Body of pancreas (tissue), 4 donors: ENCODE measurements at regions not wholly inside any gene's neighbourhood (a gene's known extent, or its start where the extent isn't known, plus 50 kb on each side); places are given as distances from the start of the nearest gene placed in this dataset.

Experiments
- ATAC-seq: fragments of 150-250 bp; one replicate; pipeline ENCODE4 v1.9.1; 2016
- DNase-seq, 4 donors: peaks; one replicate each; pipeline ENCODE4 v3.0.0-alpha.2; 2019
- H3K27ac ChIP-seq, 4 donors: fragments of 200-600 bp; sonication (generic); 1 replicate in 3 of 4; 2 replicates in 1 of 4; pipeline versions ENCODE4 v1.5.1 to v1.6.1; 2016 to 2019; ENCODE audit warnings: mild to moderate bottlenecking in 1 of 4, mixed read lengths in 1 of 4, moderate library complexity in 1 of 4
- H3K27me3 ChIP-seq, 2 donors: fragments of 200-600 bp; sonication (generic); one replicate each; pipeline ENCODE4 v1.6.0; 2016; ENCODE audit warnings: mild to moderate bottlenecking in 1 of 2
- H3K36me3 ChIP-seq, 2 donors: fragments of 200-600 bp; sonication (generic); replicated peaks in 1 of 2; 2 replicates each; pipeline ENCODE4 v1.5.1; 2016; ENCODE audit warnings: low read depth in 2 of 2; ENCODE audit not compliant: insufficient read depth in 1 of 2
- H3K4me1 ChIP-seq: fragments of 200-600 bp; sonication (generic); one replicate; pipeline ENCODE4 v1.6.0; 2016
- H3K4me3 ChIP-seq, 2 donors: fragments of 200-600 bp; sonication (generic); 1 replicate in 1 of 2; 2 replicates in 1 of 2; pipeline ENCODE4 v1.5.1; 2016 to 2019
- H3K9me3 ChIP-seq, 3 donors: fragments of 200-600 bp; sonication (generic); 1 replicate in 2 of 3; 2 replicates in 1 of 3; pipeline ENCODE4 v1.5.1; 2016
- POLR2A ChIP-seq, 3 donors: fragments of 450-650 bp; IDR thresholded peaks; one replicate each; pipeline ENCODE4 v1.6.1; 2016; ENCODE audit warnings: antibody characterized with exemption in 3 of 3, mild to moderate bottlenecking in 2 of 3
- WGBS, 2 donors: methylation state at CpG; one replicate each; pipeline ENCODE4 v1.1.5; 2017; 5-methylcytosine and 5-hydroxymethylcytosine counted together
- intact Hi-C: fragments of 100-400 bp; cut with DNase I; formaldehyde crosslinking; loops from one replicate; pipeline ENCODE4 v1.15.1; 2023
- TF ChIP-seq, protein P1 (sequence below), 7 experiments: fragments of 450-650 bp in 4 of 7; fragments of 200-600 bp in 3 of 7; sonication (generic) in 3 of 7; IDR thresholded peaks; one replicate each; pipeline ENCODE4 v1.5.1; 2016 to 2019; ENCODE audit warnings: antibody characterized with exemption in 7 of 7

- Histone ChIP-seq H3K27ac (no peak overlapping the region), H3K36me3 (no peaks in the 10 kb centered on the region), H3K27me3 (no peaks in the 10 kb centered on the region), H3K9me3 (no peaks in the 10 kb centered on the region), H3K4me1 (peaks cover 30% of the 10 kb centered on the region), H3K4me3 (no peak overlapping the region)
- intact Hi-C loops, result no loop called here
- no peak for TF ChIP-seq POLR2A (IDR thresholded peaks at IDR 0.05)
- TF ChIP-seq, protein P1, sequence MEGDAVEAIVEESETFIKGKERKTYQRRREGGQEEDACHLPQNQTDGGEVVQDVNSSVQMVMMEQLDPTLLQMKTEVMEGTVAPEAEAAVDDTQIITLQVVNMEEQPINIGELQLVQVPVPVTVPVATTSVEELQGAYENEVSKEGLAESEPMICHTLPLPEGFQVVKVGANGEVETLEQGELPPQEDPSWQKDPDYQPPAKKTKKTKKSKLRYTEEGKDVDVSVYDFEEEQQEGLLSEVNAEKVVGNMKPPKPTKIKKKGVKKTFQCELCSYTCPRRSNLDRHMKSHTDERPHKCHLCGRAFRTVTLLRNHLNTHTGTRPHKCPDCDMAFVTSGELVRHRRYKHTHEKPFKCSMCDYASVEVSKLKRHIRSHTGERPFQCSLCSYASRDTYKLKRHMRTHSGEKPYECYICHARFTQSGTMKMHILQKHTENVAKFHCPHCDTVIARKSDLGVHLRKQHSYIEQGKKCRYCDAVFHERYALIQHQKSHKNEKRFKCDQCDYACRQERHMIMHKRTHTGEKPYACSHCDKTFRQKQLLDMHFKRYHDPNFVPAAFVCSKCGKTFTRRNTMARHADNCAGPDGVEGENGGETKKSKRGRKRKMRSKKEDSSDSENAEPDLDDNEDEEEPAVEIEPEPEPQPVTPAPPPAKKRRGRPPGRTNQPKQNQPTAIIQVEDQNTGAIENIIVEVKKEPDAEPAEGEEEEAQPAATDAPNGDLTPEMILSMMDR (IDR thresholded peaks at IDR 0.05), result no peak
- WGBS, 2 donors, result 80% methylated on average over 3 of the region's 3 CpGs
- no peak for ATAC-seq
- no peak for DNase-seq
These were observed 54.7 kb upstream of the NRIP1 start for GRCh38 chr21:15119486-15119885.

DNA sequence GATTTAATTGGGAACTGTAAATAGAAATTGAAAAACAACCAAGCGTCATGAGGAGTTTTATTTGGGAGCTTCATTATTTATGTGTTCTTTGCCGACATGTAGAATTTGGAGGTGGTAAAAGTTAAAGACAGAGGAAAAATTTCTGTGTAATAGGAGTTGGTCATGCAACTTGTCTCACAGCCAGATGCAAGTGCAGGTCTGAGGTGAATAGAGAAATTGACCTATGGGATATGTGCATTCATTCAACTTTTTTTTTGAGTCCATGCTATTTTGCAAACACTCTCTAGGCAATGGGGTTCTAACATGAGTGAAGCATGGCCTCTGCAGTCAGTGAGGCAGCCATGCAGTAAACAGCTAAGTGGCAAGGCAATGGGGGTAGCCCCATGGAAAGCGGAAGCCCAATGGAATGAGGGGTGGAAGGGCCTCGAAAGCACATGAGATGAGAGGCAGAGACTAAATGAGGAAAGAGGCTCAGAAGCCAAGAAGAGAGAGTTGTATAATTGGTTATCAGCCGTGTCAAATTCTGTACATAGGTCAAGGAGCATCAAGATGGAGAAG lies 56.4 kb upstream of the NRIP1 start:
- TF ChIP-seq POLR2A (IDR thresholded peaks at IDR 0.05), result no peak
- TF ChIP-seq, protein P1 (IDR thresholded peaks at IDR 0.05), result no peak
- ATAC-seq (no peak), DNase-seq (no peak)
- intact Hi-C loops, result no loop called here
- Histone ChIP-seq H3K9me3 (no peaks in the 10 kb centered on the region), H3K4me1 (peaks cover 30% of the 10 kb centered on the region), H3K36me3 (no peaks in the 10 kb centered on the region), H3K4me3 (no peak overlapping the region), H3K27ac (peak overlapping the region; percentile 83 to 94 (median 89)), H3K27me3 (no peaks in the 10 kb centered on the region)
- WGBS, 2 donors, result 67 to 73% methylated on average over 5 of the region's 5 CpGs

- Histone ChIP-seq H3K36me3 (no peaks in the 10 kb centered on the region), H3K4me1 (peaks cover 30% of the 10 kb centered on the region), H3K9me3 (no peaks in the 10 kb centered on the region), H3K4me3 (no peak overlapping the region), H3K27ac (peak overlapping the region; percentile 83 to 94 (median 89)), H3K27me3 (no peaks in the 10 kb centered on the region)
- intact Hi-C loops, result no loop called here
- WGBS, 2 donors, result 32 to 39% methylated on average over 3 of the region's 3 CpGs
- ATAC-seq (peak; percentile 95), DNase-seq (peak; percentile 76 to 89 (median 83))
- TF ChIP-seq POLR2A (IDR thresholded peaks at IDR 0.05), result peak in 2 of 3 donors; percentile 54 to 59
- TF ChIP-seq, protein P1 (IDR thresholded peaks at IDR 0.05), result no peak
These were observed 56.9 kb upstream of the NRIP1 start for GRCh38 chr21:15121655-15122120.

DNA sequence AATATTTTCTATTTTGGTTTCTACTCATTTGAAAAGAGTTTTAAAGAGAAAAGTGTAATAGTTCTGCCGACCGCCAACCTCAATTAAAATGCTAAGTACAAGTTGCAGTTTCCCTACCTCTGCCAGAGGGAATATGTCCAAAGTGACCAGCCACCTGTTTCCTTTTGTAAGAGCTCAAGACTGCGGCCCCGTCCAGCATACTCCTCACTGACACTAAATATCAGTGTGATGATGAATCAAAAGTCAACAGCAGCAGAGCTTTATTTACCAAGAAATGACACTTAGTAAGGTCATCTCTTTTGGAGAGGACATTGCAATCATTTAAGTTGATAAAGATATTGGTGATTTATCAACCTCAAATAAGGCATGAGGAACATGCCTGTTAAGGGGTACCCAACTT lies 57.4 kb upstream of the NRIP1 start:
- intact Hi-C loops, result no loop called here
- peak overlapping the region; percentile 83 to 94 (median 89) for H3K27ac ChIP-seq
- H3K4me3 ChIP-seq, result no peak overlapping the region
- no peak for ATAC-seq
- 26 to 40% methylated on average over 4 of the region's 4 CpGs for WGBS, 2 donors
- H3K27me3 ChIP-seq, result no peaks in the 10 kb centered on the region
- H3K4me1 ChIP-seq, result peaks cover 30% of the 10 kb centered on the region
- DNase-seq, result peak; percentile 25 to 48 (median 38)
- TF ChIP-seq POLR2A (IDR thresholded peaks at IDR 0.05), result no peak
- TF ChIP-seq, protein P1 (IDR thresholded peaks at IDR 0.05), result peak in 1 of 7 experiments; percentile 10
- H3K36me3 ChIP-seq, result no peaks in the 10 kb centered on the region
- H3K9me3 ChIP-seq, result no peaks in the 10 kb centered on the region

- Histone ChIP-seq H3K27ac (no peak overlapping the region), H3K4me3 (no peak overlapping the region), H3K9me3 (no peaks in the 10 kb centered on the region), H3K36me3 (no peaks in the 10 kb centered on the region), H3K27me3 (no peaks in the 10 kb centered on the region), H3K4me1 (peaks cover 24% of the 10 kb centered on the region)
- no peak for TF ChIP-seq POLR2A (IDR thresholded peaks at IDR 0.05)
- TF ChIP-seq, protein P1 (IDR thresholded peaks at IDR 0.05), result no peak
- WGBS, 2 donors, result 77 to 85% methylated on average over 3 of the region's 3 CpGs
- DNase-seq, result no peak
- no peak for ATAC-seq
- intact Hi-C loops, result no loop called here
These were observed 59.9 kb upstream of the NRIP1 start for GRCh38 chr21:15124731-15125130.
